HepG2 (cell line): ENCODE measurements at regions not wholly inside any gene's neighbourhood (a gene's known extent, or its start where the extent isn't known, plus 50 kb on each side); places are given as distances from the start of the nearest gene placed in this dataset.

Experiments
- ATAC-seq: fragments of 200-7000 bp; cut with Tn5 transposase; 3 replicates; pipeline ENCODE4 v1.9.1; 2020; ENCODE audit warnings: mild to moderate bottlenecking, moderate library complexity
- BruUV-seq: library from RNA; stranded (reverse); fragments of 400-500 nt; replicated peaks from 2 replicates; lab custom pipeline; 2021; lab: Mats Ljungman, UMichigan
- CTCF ChIA-PET: fragments of 300-600 bp; formaldehyde crosslinking; extraction: SDS; loops from one replicate; lab custom pipeline; 2021; ENCODE audit warnings: low total read pairs, inconsistent platforms, low intra/inter-chr PET ratio; lab: Yijun Ruan, JAX
- POLR2A ChIA-PET: fragments of 350-600 bp; sonication (Branson Sonifier 250); formaldehyde crosslinking; loops from one replicate; lab custom pipeline; 2020; ENCODE audit warnings: antibody characterized with exemption, inconsistent platforms; lab: Yijun Ruan, JAX
- DNase-seq: peaks from one replicate; pipeline ENCODE4 v3.0.0-alpha.2; 2015; ENCODE audit warnings: low spot score
- FAIRE-seq: peaks from 3 replicates; lab custom pipeline; 2011; peaks lifted over from hg19 to GRCh38; lab: Jason Lieb, UNC
- H2AFZ ChIP-seq: one replicate; pipeline ENCODE4 v1.6.1; 2011; ENCODE audit warnings: low read length, inconsistent platforms
- H3K27ac ChIP-seq: fragments of 300-600 bp; 3 replicates; pipeline ENCODE4 v1.8.0; 2011; ENCODE audit warnings: mixed run types, mild to moderate bottlenecking, mixed read lengths, low read length, inconsistent platforms; ENCODE audit not compliant: insufficient read depth; ENCODE audit errors: extremely low read length
- H3K27me3 ChIP-seq, 2 experiments: fragments of 200-600 bp in 1 of 2; 2 replicates in 1 of 2; 3 replicates in 1 of 2; pipeline versions ENCODE4 v1.6.0 to v1.8.0; 2011; ENCODE audit warnings: low read length in 2 of 2, mild to moderate bottlenecking in 2 of 2, moderate library complexity in 2 of 2, inconsistent platforms in 1 of 2; ENCODE audit not compliant: insufficient read depth in 2 of 2, control insufficient read depth in 1 of 2
- H3K36me3 ChIP-seq, 2 experiments: fragments of 200-600 bp in 1 of 2; replicated peaks in 1 of 2; 2 replicates in 1 of 2; 3 replicates in 1 of 2; pipeline versions ENCODE4 v1.5.1 to v1.8.0; 2011; ENCODE audit warnings: low read length in 2 of 2, inconsistent platforms in 1 of 2; ENCODE audit not compliant: insufficient read depth in 2 of 2, control insufficient read depth in 1 of 2
- H3K4me1 ChIP-seq: 2 replicates; pipeline ENCODE4 v1.5.1; 2012; ENCODE audit warnings: low read length, inconsistent platforms; ENCODE audit not compliant: insufficient read depth
- H3K4me2 ChIP-seq: 2 replicates; pipeline ENCODE4 v1.6.0; 2011; ENCODE audit warnings: low read depth, low read length, inconsistent platforms
- H3K4me3 ChIP-seq, 3 experiments: fragments of 200-600 bp in 1 of 3; sonication (generic), shearing (Covaris generic) in 1 of 3; replicated peaks in 1 of 3; 2 replicates each; pipeline ENCODE4 v1.5.1; 2011 to 2016; ENCODE audit warnings: low read length in 3 of 3, inconsistent platforms in 2 of 3, low read depth in 2 of 3, mild to moderate bottlenecking in 2 of 3, control low read depth in 1 of 3, mixed read lengths in 1 of 3; ENCODE audit not compliant: insufficient read depth in 1 of 3
- H3K79me2 ChIP-seq: one replicate; pipeline ENCODE4 v1.6.1; 2011; ENCODE audit warnings: low read length, inconsistent platforms; ENCODE audit not compliant: insufficient read depth
- H3K9ac ChIP-seq: 2 replicates; pipeline ENCODE4 v1.6.0; 2011; ENCODE audit warnings: mild to moderate bottlenecking, low read depth, low read length, inconsistent platforms; ENCODE audit not compliant: insufficient read depth
- H3K9me3 ChIP-seq: 2 replicates; pipeline ENCODE4 v1.5.1; 2012; ENCODE audit warnings: mild to moderate bottlenecking, low read length
- H4K20me1 ChIP-seq: 2 replicates; pipeline ENCODE4 v1.6.0; 2011; ENCODE audit warnings: inconsistent platforms, mild to moderate bottlenecking, low read length, moderate library complexity; ENCODE audit not compliant: insufficient read depth
- ETV5 ChIP-seq: IDR thresholded peaks from 2 replicates; pipeline ENCODE4 v1.6.1; 2018; ENCODE audit warnings: missing biosample characterization, missing genetic modification reagents, inconsistent platforms, borderline replicate concordance
- FOXK1 ChIP-seq: sonication (generic); formaldehyde crosslinking; IDR thresholded peaks from 2 replicates; pipeline ENCODE4 v1.4.0; 2020; ENCODE audit warnings: low read depth, missing genetic modification reagents, borderline replicate concordance
- KDM5B ChIP-seq: sonication (generic); formaldehyde crosslinking; IDR thresholded peaks from 2 replicates; pipeline ENCODE4 v1.4.0; 2020; ENCODE audit warnings: missing genetic modification reagents, mild to moderate bottlenecking, borderline replicate concordance
- LCORL ChIP-seq, 2 experiments: fragments of 450-650 bp in 1 of 2; sonication (generic) in 1 of 2; formaldehyde crosslinking in 1 of 2; IDR thresholded peaks; 2 replicates each; pipeline versions ENCODE4 v1.5.0 to v1.6.1; 2017 to 2020; ENCODE audit warnings: antibody characterized with exemption in 1 of 2, missing genetic modification reagents in 1 of 2
- TAF15 ChIP-seq: fragments of 200-400 bp; formaldehyde crosslinking; IDR thresholded peaks from one replicate; pipeline ENCODE4 v1.6.1; 2018; ENCODE audit warnings: mild to moderate bottlenecking, low read depth, low read length; ENCODE audit not compliant: poor library complexity, severe bottlenecking
- TERF1 ChIP-seq: sonication (generic); formaldehyde crosslinking; IDR thresholded peaks from 2 replicates; pipeline ENCODE4 v1.8.0; 2022; ENCODE audit warnings: mild to moderate bottlenecking, missing genetic modification reagents, moderate library complexity
- ZNF678 ChIP-seq: sonication (generic); formaldehyde crosslinking; IDR thresholded peaks from 2 replicates; pipeline ENCODE4 v1.4.0; 2020; ENCODE audit warnings: mild to moderate bottlenecking, missing genetic modification reagents
- WGBS: methylation state at CpG from one replicate; pipeline ENCODE4 v1.1.6; 2017; ENCODE audit warnings: low lambda C conversion rate; 5-methylcytosine and 5-hydroxymethylcytosine counted together
- in situ Hi-C: cut with HindIII; loops from 2 replicates; pipeline ENCODE4 v1.10.0; 2017; ENCODE audit warnings: low pct_unique_long_range_greater_than_20kb; ENCODE audit not compliant: extremely low pct_ligation_motif_present
- intact Hi-C: fragments of 100-400 bp; cut with micrococcal nuclease; formaldehyde crosslinking; loops from one replicate; pipeline ENCODE4 v1.10.0; 2022; ENCODE audit not compliant: unreplicated experiment

DNA sequence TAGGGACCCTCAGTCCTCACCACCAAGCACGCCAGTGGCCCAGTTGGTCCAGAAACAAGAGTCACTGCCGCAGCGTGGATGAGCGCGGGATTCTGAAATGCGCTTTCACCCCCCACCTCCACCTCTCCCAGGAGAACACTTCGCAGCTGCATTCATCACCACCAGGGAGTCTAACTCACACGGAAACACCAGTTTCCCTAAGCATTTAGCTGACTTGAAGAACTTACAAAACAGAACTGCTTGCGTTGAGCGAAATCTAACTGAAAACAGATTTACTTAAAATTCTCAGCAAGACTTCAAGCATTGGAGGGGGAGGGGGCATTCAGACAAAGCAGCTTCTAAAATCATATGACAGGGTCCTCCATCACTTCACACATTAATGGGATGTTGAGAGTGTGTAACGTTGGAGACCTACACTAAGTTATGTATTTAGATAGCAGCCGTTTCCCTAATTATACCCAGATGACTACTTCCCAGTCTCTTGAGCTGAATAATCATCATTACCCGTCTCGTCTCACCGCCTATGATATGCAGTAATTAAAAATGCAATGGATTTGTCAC, 258.2 kb upstream of the IRS2 start:
- CTCF ChIA-PET, result no interaction called here
- POLR2A ChIA-PET, result no interaction called here
- no peak for TF ChIP-seq LCORL (IDR thresholded peaks at IDR 0.05)
- no peak for TF ChIP-seq LCORL (CRISPR knock-in tag; IDR thresholded peaks at IDR 0.05)
- TF ChIP-seq ZNF678 (CRISPR knock-in tag), result no peak
- TF ChIP-seq TERF1 (CRISPR knock-in tag), result no peak
- TF ChIP-seq TAF15, result no peak
- no peak for TF ChIP-seq FOXK1
- no peak for TF ChIP-seq KDM5B (CRISPR knock-in tag)
- TF ChIP-seq ETV5, result no peak
- in situ Hi-C loops (no loop called here), intact Hi-C loops (no loop called here)
- Histone ChIP-seq H4K20me1 (no peaks in the 10 kb centered on the region), H3K4me3 (no peak overlapping the region), H2AFZ (no peak overlapping the region), H3K4me2 (no peak overlapping the region), H3K27ac (no peak overlapping the region), H3K4me1 (no peaks in the 10 kb centered on the region), H3K79me2 (no peaks in the 10 kb centered on the region), H3K27me3 (no peaks in the 10 kb centered on the region), H3K36me3 (no peaks in the 10 kb centered on the region), H3K9ac (no peak overlapping the region), H3K9me3 (no peaks in the 10 kb centered on the region)
- ATAC-seq, result no peak
- WGBS, result 57% methylated on average over 15 of the region's 15 CpGs
- no peak for FAIRE-seq
- DNase-seq, result no peak
- BruUV-seq, result no TSS peak
